HK-2 (cell line): ENCODE measurements at regions not wholly inside any gene's neighbourhood (a gene's known extent, or its start where the extent isn't known, plus 50 kb on each side); places are given as distances from the start of the nearest gene placed in this dataset.
A peak's percentile ranks its signal among the peaks of the same experiment; 100 is the strongest.
"Not testable (repeated sequence)": the region's sequence is repeated elsewhere in the genome, so short reads cannot be mapped to it uniquely, and the experiment has no call there.

Experiments
- DNase-seq: peaks from one replicate; pipeline ENCODE4 v3.0.0-alpha.2; 2018; ENCODE audit not compliant: unreplicated experiment

GRCh38 chr1:149157409-149157808 lies 54.1 kb upstream of the NBPF9 start:
- DNase-seq = not testable (repeated sequence)

- DNase-seq = not testable (repeated sequence)
Observed at GRCh38 chr1:149158308-149158707, 55.0 kb upstream of the NBPF9 start.

GRCh38 chr1:149163063-149163444 lies 59.7 kb upstream of the NBPF9 start:
- not testable (repeated sequence) for DNase-seq

- DNase-seq = not testable (repeated sequence)
Observed at GRCh38 chr1:149174765-149175164, 71.4 kb upstream of the NBPF9 start.

- not testable (repeated sequence) for DNase-seq
Observed at GRCh38 chr1:149175812-149176211, 72.5 kb upstream of the NBPF9 start.

- DNase-seq = peak; percentile 15
Observed at GRCh38 chr1:149176453-149177316, 73.3 kb upstream of the NBPF9 start.

GRCh38 chr1:149190742-149191141 lies 87.4 kb upstream of the NBPF9 start:
- not testable (repeated sequence) for DNase-seq

GRCh38 chr1:149196651-149197050 lies 93.3 kb upstream of the NBPF9 start:
- DNase-seq = not testable (repeated sequence)

GRCh38 chr1:149200567-149200966 lies 97.2 kb upstream of the NBPF9 start:
- not testable (repeated sequence) for DNase-seq

GRCh38 chr1:149202283-149202682 lies 98.9 kb upstream of the NBPF9 start:
- not testable (repeated sequence) for DNase-seq

- DNase-seq = not testable (repeated sequence)
Observed at GRCh38 chr1:149204396-149204795, 101.0 kb upstream of the NBPF9 start.

- not testable (repeated sequence) for DNase-seq
Observed at GRCh38 chr1:149208836-149209235, 105.5 kb upstream of the NBPF9 start.

GRCh38 chr1:149211757-149212420 lies 108.5 kb upstream of the NBPF9 start:
- not testable (repeated sequence) for DNase-seq

- not testable (repeated sequence) for DNase-seq
Observed at GRCh38 chr1:149212946-149213345, 109.6 kb upstream of the NBPF9 start.

- not testable (repeated sequence) for DNase-seq
Observed at GRCh38 chr1:149213673-149214072, 110.3 kb upstream of the NBPF9 start.

- not testable (repeated sequence) for DNase-seq
Observed at GRCh38 chr1:149218080-149218988, 115.0 kb upstream of the NBPF9 start.

GRCh38 chr1:149219539-149219938 lies 116.2 kb upstream of the NBPF9 start:
- DNase-seq = not testable (repeated sequence)

- not testable (repeated sequence) for DNase-seq
Observed at GRCh38 chr1:149220463-149221074, 117.2 kb upstream of the NBPF9 start.

- not testable (repeated sequence) for DNase-seq
Observed at GRCh38 chr1:149227933-149228665, 124.7 kb upstream of the NBPF9 start.
